KBM-7 (cell line): ENCODE measurements at regions not wholly inside any gene's neighbourhood (a gene's known extent, or its start where the extent isn't known, plus 50 kb on each side); places are given as distances from the start of the nearest gene placed in this dataset.
"Not testable (repeated sequence)": the region's sequence is repeated elsewhere in the genome, so short reads cannot be mapped to it uniquely, and the experiment has no call there.

Experiments used
- DNase-seq: peaks from one replicate; pipeline ENCODE4 v3.0.0-alpha.2; 2015
- in situ Hi-C: fragments of 300-500 bp; cut with MboI; formaldehyde crosslinking; loops from 2 replicates; pipeline ENCODE4 v1.14.3; 2020; ENCODE audit warnings: low sequenced_read_pairs, low pct_unique_long_range_greater_than_20kb, mixed read lengths

DNA sequence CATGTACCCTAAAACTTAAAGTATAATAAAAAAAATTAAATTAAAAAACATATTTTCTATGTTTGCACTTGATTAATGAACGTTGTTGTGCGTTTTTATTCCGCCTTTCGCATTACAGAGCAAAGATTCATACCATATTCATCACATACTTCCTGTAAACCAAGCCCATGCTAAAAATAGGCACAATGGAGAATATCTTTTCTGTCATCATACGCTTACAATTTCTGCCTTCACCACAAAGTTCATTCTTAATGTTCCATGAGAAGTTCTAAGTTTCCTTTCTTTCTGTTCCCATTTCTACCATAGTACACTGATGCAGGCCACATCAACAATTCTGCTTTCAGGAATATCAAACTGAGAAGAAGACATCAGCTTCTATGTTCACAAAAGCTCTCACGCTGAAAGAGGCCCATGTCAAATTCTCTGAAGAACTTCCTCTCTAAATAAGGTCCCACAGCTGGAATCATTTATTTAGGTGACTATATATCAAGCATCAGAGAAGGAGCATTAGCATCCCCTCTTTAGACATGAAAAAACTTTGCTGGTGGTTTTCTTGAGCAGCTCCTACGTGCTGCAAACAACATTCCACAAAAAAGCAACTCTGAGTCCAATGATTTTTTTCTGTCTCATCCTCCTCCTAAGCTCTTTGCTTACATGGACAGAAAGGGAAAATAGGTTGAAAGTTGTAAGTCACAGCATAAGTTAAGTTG lies 456.4 kb downstream of the CDH10 start:
- DNase-seq = peak; percentile 10
- in situ Hi-C loops = no loop called here

DNA sequence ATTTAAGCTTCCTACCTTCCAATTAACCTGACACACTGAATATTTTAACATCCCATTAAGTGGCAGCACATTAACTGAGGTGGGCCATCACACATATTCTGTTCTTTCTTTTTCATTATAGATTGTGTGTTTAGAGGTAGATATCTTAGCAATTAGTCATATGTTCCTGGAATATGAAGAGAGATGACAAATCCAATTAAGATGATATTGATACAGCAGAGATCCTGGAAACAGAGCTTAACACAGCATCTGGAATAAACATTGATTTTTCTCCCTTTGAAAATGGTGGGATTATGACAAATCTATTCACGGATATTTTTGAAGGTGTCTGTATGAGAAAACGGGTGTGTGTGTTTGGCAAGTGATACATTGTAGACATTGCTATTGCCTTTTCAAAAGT lies 448.0 kb downstream of the CDH10 start:
- no peak for DNase-seq
- in situ Hi-C loops = no loop called here

DNA sequence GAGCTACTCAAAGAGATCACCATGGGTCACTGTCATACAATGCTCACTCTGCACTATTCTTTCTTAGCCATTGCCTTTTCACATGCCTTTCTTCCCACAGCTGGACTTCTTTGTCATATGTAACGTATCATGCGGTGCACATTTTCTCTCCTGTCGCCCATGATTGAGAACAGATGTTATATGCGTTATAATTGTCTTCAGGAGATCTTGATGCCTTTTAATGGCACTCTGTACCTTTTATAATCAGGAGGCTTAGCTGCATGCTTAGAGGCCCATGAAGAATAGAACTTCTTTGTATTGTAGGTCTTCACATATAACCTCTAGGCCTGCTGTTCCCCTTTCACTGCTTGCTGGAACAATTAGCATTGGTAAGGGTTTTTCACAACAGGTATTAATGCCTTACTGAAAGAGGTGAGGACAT lies 436.1 kb downstream of the CDH10 start:
- in situ Hi-C loops = no loop called here
- DNase-seq = no peak

DNA sequence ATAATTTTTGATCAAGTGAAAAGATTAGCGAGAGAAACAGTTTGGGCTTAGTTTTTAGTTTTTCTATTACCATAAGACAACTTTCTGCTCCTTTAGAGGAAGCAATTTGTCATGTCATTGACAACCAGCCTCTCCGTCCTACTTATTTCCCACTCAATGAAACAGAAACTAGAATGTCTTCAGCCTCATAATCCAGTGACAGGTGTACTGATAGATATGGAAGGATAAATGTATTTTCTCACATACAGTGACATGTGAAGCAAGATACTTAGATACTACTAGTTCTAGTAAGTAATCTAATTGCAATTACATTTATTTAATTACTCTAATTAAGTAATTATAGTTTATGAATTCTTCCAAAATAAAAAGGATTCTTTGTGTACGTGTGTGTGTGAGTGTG lies 429.7 kb downstream of the CDH10 start:
- DNase-seq = no peak
- in situ Hi-C loops = no loop called here

DNA sequence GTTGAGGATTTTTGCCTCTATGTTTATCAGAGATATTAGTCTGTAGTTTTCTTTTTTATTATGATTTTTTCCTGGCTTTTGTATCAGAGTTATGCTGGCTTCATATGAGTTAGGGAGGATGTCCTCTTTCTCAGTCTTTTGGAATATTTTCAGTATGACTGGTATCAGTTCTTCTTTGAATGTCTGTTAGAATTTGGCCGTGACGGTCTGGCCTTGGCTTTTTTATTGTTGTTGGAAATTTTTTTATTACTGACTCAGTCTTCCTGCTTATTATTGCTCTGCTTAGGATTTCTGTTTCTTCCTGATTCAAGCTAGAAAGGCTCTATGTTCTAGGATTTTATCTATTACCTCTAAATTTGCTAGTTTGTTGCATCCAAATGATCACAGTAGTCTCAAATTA lies 421.9 kb downstream of the CDH10 start:
- no peak for DNase-seq
- in situ Hi-C loops = no loop called here

DNA sequence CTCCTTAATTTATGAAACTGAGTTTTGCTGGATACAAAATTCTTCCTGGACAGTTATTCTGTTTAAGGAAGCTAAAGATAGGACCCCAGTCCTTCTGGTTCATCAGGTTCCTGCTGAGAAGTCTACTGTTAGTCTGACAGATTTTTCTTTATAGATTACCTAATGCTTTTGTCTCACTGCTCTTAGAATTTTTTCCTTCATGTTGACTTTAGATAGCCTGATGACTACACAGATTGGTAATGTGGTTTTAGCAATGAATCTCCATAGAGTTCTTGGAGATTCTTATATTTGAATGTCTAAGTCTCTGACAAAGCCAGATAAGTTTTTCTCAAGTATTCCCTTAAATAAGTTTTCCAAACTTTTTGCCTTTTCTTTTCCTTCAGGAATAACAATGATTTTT lies 419.7 kb downstream of the CDH10 start:
- in situ Hi-C loops = no loop called here

DNA sequence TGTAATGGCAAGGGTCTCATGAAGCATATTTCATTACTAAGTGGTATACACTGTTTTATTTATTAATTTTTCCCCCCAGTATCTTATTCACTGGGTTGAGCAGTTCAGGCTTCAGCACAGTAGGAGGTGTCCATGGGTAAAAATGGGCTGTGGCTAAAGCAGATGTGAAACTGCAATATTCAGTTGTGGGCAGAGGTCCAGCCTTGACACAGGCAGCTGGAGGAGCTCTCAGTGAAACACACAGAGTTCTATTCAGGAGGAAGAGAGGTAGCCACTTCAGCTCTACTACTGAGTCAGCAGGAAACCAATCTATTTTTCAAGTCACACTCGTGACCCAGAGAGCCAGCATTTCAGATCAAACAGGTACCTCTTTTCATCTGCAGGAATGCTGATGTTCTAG lies 418.3 kb downstream of the CDH10 start:
- DNase-seq = no peak
- in situ Hi-C loops = no loop called here

More for the DNA sequence above, 419.7 kb downstream of the CDH10 start:
- DNase-seq = no peak

DNA sequence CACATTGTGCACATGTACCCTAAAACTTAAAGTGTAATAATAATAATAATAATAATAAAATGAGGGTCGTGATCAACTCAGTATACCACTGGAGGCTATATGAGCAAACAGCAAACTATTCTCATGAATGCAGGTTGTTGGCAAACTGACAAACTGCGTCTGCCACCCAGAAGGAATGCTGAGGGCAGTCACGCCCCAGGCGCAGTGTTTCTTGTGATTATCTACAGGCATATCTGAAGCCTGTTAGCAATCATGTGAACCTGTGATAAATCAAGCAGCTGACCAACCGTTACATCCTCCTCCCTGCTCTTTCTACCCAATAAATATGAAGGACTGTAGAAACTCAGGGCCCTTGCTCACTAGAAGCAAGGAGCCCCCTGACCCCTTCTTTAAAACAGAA lies 416.9 kb downstream of the CDH10 start:
- DNase-seq, in situ Hi-C loops: not testable (repeated sequence)

DNA sequence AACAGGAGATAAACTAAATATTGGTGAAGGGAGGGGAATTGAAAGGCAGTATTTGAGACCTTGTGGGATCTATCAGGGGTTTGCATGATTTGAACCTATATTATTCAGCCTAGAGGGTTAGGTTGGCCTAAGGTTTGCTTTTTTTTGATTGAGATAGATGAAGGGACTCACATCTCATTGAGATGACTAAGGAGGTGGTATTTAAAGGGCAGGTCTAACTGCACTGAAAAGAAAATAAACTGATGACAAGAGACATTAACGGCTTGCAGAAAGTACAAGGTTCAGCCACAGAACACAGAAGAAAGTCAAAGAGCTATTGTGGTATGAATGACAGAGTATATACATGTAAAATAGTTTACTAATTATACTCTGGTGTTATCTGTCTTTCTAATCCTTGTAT lies 412.7 kb downstream of the CDH10 start:
- no peak for DNase-seq
- in situ Hi-C loops = no loop called here

DNA sequence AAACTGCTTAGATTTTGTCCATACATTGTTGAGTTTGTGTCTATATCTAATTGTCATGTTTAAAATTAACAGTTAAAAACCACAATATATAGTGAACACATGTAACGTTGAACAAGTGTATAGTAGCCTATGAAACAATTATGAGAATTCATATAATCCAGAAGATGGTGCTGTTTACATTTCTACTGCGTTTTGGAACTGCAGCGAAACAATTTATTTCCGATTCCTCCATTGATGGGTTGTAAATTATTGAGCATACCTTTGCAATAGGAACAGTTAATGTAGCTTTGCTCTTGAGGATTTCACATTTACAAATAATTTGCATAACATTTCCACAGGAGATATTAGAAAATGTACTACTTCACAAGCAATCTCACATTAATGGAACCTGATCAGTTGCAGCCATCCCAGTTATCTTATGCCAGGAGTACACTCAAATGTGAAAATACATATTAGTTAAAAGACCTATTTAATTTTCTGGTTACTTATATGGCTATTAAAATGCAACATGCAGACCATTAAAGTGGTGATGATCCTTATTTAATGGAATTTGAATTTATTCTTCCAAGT lies 411.8 kb downstream of the CDH10 start:
- in situ Hi-C loops = no loop called here
- peak; percentile 12 for DNase-seq

DNA sequence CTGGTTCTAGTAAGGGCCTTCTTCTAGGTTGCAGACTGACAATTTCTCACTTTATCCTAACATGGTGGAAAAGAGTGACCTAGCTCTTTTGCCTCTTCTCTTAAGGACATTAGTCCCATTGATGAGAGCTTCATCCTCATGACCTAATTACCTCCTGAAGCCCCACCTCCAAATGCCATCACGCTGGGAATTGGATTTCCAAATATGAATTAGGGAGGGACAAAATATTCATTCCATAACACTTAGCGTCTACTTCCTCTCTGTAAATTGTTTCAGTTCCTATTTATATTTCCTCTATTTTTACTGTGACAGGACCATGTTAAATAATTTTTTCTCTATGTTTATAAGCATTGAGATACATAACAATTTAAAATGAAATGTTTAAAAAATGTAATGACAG lies 408.8 kb downstream of the CDH10 start:
- DNase-seq = peak; percentile 8
- in situ Hi-C loops = no loop called here

DNA sequence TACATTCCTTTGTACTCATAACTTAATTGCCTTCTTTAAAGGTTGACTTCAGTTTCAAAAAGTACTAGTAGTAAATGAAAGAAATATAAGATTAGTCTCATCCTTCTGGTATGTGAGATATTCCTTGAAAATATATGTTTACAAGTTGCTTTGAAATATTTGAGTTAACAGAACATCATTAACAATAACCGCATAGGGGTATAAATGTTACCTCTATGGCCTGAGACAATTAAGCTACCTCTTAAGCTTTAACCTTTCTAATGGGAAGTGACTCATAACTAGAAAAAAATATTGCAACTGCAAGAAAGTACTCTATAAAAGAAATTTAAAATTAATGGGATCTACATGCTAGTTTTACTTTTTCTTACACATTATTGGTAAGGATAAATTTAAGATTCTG lies 399.0 kb downstream of the CDH10 start:
- in situ Hi-C loops = no loop called here
- DNase-seq = no peak

DNA sequence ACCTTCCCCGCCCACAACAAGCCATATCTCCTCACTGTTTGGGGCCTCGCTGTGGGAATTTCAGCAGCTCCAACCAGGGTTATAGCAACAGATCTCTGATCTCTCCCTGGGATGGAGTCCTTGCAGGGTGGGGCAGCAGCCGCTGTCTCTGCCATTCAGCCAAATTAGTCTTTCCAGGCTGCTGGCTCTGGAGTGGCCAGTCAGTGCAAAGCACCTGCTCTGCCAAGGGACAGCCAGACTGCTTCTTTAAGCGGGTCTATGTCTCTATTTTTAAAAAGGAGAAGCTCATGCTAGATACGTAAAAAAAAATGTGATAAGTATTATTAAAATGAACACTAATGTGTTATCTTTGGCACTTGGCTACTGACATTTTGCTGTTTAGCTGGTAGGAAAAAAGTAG lies 380.2 kb downstream of the CDH10 start:
- DNase-seq = no peak
- in situ Hi-C loops = no loop called here

DNA sequence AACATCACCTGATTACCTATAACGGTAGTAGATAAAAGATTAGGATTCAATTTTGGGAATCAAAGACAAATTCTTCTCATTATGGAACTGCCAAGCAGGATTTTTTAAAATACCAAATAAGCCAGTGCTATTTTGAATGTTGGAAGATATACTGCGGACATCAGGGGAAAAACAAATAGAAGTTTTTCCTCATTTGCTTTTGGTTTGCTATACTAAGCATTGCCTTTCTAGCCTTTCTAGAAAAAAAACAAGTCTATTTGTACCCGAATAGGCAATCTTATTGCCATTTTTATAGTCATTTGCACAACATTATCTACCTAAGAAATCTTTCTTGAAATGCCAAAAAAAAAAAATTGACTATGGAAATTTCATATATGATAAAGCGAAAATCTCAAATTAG lies 379.5 kb downstream of the CDH10 start:
- DNase-seq = no peak
- in situ Hi-C loops = no loop called here

DNA sequence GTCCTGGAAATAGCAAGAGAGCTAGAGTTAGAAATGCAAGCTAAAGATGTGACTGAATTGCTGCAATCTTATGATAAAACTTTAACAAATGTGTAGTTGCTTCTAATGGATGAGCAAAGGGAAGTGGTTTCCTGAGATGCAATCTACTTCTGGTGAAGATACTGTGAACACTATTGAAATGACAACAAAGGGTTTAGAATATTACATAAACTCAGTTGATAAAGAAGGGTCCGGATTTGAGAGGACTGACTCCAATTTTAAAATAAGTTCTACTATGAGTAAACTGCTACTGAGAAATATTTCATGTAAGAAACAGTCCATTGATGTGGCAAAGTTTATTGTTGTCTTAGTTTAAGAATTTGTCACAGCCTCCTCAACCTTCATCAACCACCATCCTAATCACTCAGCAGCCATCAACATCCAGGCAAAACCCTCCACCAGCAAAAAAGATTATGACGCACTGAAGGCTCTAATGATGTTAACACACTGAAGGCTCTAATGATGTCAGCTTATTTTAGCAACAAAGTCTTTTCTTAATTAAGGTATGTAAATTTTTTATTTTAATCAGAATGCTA lies 376.2 kb downstream of the CDH10 start:
- DNase-seq = no peak
- in situ Hi-C loops = no loop called here

DNA sequence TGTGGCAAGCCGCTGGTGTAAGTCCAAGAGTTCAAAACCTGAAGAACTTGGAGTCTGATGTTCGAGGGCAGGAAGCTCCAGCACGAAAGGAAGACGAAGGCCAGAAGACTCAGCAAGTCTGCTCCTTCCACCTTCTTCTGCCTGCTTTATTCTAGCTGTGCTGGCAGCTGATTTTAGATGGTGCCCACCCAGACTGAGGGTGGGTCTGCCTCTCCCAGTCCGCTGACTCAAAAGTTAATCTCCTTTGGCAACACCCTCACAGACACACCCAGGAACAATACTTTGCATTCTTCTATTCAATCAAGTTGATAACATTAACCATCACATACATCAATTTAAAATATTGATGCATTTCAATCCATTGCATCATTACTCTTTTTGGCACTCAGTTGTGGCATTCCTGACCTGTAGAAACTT lies 373.1 kb downstream of the CDH10 start:
- DNase-seq, in situ Hi-C loops: not testable (repeated sequence)

DNA sequence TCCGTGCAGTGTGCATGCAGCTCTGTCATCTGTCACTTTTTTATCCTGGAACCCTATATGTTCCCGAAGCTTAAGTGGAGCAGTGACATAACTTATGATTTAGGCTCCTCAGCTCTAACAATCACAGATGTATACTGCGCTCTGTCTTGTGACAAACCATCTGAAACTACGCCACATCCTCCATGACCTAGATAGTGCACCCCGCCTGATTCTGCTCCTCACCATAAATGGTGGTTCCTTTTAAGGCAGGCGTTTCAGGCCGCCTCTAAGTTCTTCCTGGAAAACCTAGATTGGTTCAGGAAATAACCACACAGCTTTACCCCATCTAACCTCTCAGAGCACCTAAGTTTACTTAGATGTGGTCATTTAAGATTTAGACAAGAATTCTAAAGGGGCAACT lies 372.0 kb downstream of the CDH10 start:
- in situ Hi-C loops = no loop called here
- DNase-seq = no peak

DNA sequence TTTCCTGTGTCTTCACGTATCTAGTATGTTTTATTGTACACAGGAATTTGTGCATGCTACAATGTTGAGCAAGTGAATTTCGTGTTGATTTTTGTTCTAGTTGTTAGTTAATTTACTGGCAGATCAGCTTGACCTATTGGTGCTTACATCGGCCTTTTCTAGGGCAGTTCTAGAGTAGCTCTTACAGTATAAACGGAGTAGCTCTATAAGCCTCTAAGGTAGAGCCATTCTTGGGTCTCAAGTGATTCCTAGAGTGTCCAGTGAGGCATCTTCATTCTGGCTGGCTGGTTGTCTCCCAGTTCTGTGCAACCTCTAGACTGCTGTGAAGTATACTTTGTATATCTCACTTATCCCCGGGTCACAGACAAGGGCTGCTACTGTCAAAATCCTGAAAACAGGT lies 364.6 kb downstream of the CDH10 start:
- in situ Hi-C loops = no loop called here
- DNase-seq = no peak

DNA sequence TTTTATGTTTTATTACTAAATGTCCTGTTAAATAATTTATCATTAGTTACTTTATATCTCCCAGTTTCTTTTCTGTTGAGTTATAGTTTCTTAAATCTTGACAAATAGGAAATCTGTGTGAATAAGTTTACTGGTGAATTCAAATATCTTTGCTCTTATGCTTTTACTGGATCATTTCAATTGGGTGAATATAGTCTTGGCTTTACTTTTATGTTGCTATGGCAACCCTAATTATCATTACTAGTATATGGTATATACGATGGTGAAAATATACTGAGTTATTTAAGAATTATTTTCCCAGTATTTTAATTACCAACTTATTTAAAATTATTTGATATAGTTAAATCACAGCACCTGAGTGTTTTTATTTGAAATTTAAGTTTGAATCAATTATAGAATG lies 363.0 kb downstream of the CDH10 start:
- in situ Hi-C loops = no loop called here
- DNase-seq = no peak

DNA sequence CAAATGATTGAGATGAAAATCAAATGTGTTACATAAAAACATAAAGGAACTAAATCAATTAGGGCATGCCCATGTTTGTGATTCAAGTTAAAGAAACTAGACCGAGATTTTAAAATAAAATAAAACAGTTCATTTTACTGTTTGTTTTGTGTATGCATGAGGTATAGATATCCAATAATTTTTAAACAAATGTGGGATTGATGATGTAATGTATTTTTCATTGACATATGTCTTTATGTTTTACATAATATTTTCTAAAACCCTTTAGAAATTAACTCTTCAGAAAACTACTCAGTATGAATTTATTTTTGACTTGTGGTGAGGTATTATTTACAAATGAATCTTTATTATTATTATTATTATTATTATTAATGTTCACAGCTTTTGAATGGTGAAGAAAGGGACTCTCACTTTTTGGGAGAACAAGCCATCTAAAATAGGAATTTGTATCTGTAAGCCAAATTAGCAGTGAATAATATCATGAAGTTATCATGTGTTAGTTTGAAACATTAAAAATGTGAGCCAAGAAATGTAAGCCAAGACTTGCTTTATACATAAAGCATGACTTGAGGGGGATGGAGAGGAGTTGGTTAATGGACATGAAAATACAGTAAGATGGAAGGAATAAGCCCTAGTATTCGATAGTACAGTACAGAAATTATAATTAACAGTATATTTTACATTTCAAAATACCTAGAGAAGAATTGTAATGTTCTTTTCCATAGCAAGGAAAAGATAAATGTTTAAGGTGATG lies 355.0 kb downstream of the CDH10 start:
- no peak for DNase-seq
- in situ Hi-C loops = no loop called here
